ENCODE measurements at regions not wholly inside any gene's neighbourhood (a gene's known extent, or its start where the extent isn't known, plus 50 kb on each side); places are given as distances from the start of the nearest gene placed in this dataset.

- TF ChIP-seq, protein P1, sequence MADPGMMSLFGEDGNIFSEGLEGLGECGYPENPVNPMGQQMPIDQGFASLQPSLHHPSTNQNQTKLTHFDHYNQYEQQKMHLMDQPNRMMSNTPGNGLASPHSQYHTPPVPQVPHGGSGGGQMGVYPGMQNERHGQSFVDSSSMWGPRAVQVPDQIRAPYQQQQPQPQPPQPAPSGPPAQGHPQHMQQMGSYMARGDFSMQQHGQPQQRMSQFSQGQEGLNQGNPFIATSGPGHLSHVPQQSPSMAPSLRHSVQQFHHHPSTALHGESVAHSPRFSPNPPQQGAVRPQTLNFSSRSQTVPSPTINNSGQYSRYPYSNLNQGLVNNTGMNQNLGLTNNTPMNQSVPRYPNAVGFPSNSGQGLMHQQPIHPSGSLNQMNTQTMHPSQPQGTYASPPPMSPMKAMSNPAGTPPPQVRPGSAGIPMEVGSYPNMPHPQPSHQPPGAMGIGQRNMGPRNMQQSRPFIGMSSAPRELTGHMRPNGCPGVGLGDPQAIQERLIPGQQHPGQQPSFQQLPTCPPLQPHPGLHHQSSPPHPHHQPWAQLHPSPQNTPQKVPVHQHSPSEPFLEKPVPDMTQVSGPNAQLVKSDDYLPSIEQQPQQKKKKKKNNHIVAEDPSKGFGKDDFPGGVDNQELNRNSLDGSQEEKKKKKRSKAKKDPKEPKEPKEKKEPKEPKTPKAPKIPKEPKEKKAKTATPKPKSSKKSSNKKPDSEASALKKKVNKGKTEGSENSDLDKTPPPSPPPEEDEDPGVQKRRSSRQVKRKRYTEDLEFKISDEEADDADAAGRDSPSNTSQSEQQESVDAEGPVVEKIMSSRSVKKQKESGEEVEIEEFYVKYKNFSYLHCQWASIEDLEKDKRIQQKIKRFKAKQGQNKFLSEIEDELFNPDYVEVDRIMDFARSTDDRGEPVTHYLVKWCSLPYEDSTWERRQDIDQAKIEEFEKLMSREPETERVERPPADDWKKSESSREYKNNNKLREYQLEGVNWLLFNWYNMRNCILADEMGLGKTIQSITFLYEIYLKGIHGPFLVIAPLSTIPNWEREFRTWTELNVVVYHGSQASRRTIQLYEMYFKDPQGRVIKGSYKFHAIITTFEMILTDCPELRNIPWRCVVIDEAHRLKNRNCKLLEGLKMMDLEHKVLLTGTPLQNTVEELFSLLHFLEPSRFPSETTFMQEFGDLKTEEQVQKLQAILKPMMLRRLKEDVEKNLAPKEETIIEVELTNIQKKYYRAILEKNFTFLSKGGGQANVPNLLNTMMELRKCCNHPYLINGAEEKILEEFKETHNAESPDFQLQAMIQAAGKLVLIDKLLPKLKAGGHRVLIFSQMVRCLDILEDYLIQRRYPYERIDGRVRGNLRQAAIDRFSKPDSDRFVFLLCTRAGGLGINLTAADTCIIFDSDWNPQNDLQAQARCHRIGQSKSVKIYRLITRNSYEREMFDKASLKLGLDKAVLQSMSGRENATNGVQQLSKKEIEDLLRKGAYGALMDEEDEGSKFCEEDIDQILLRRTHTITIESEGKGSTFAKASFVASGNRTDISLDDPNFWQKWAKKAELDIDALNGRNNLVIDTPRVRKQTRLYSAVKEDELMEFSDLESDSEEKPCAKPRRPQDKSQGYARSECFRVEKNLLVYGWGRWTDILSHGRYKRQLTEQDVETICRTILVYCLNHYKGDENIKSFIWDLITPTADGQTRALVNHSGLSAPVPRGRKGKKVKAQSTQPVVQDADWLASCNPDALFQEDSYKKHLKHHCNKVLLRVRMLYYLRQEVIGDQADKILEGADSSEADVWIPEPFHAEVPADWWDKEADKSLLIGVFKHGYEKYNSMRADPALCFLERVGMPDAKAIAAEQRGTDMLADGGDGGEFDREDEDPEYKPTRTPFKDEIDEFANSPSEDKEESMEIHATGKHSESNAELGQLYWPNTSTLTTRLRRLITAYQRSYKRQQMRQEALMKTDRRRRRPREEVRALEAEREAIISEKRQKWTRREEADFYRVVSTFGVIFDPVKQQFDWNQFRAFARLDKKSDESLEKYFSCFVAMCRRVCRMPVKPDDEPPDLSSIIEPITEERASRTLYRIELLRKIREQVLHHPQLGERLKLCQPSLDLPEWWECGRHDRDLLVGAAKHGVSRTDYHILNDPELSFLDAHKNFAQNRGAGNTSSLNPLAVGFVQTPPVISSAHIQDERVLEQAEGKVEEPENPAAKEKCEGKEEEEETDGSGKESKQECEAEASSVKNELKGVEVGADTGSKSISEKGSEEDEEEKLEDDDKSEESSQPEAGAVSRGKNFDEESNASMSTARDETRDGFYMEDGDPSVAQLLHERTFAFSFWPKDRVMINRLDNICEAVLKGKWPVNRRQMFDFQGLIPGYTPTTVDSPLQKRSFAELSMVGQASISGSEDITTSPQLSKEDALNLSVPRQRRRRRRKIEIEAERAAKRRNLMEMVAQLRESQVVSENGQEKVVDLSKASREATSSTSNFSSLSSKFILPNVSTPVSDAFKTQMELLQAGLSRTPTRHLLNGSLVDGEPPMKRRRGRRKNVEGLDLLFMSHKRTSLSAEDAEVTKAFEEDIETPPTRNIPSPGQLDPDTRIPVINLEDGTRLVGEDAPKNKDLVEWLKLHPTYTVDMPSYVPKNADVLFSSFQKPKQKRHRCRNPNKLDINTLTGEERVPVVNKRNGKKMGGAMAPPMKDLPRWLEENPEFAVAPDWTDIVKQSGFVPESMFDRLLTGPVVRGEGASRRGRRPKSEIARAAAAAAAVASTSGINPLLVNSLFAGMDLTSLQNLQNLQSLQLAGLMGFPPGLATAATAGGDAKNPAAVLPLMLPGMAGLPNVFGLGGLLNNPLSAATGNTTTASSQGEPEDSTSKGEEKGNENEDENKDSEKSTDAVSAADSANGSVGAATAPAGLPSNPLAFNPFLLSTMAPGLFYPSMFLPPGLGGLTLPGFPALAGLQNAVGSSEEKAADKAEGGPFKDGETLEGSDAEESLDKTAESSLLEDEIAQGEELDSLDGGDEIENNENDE (IDR thresholded peaks at IDR 0.05; ENCODE audit: insufficient replicate concordance, low read length) = no peak
- TF ChIP-seq HDAC2 (IDR thresholded peaks at IDR 0.05; ENCODE audit: borderline replicate concordance in 1 of 2, low read depth in 2 of 2, low read length in 2 of 2) = no peak
These were observed 802.0 kb downstream of the RAPGEF2 start (continued) for GRCh38 chr4:159904906-159905305.

Measured in H1 (cell line).